ENCODE measurements at regions not wholly inside any gene's neighbourhood (a gene's known extent, or its start where the extent isn't known, plus 50 kb on each side); places are given as distances from the start of the nearest gene placed in this dataset.

- H3K27ac ChIP-seq = no peak overlapping the region
- no peaks in the 10 kb centered on the region for H3K27me3 ChIP-seq (replicated peaks; ENCODE audit: insufficient read depth)
- H3K9me3 ChIP-seq = no peaks in the 10 kb centered on the region
- over 99% methylated on average over 3 of the region's 3 CpGs for WGBS
- H3K36me3 ChIP-seq = no peaks in the 10 kb centered on the region
- H3K4me3 ChIP-seq = no peak overlapping the region
- H3K4me1 ChIP-seq (replicated peaks) = no peaks in the 10 kb centered on the region
- intact Hi-C loops (cut with DNase I) = no loop called here
- DNase-seq (ENCODE audit: low spot score) = no peak
- TF ChIP-seq POLR2AphosphoS5 (IDR thresholded peaks at IDR 0.05) (no peak), CTCF (IDR thresholded peaks at IDR 0.05) (no peak), POLR2A (IDR thresholded peaks at IDR 0.05) (no peak)
These were observed 311.2 kb downstream of the SKIDA1 start for GRCh38 chr10:21214329-21214728.

DNA sequence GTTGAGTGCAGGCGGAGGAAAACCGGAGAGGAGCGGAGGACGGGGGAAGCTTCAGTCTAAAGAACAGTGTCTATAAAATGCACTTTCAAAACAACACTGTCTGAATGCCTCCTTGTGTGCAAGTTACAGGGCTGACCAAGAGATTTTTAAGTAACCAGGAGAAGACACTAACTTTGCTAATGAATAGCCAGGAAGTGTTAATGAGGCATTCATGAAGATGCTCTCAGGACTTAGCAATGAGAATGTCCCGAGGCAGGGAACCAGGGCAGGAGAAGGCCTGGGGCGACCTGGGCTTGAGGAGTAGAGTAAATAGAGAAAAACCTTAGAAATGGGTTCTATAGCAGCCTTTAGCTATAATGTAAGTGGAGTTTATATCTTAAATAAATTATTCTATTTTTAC lies 312.1 kb downstream of the SKIDA1 start:
- no peak for DNase-seq (ENCODE audit: low spot score)
- Histone ChIP-seq H3K36me3 (no peaks in the 10 kb centered on the region), H3K9me3 (no peaks in the 10 kb centered on the region), H3K27ac (no peak overlapping the region), H3K4me1 (replicated peaks) (no peaks in the 10 kb centered on the region), H3K4me3 (no peak overlapping the region), H3K27me3 (replicated peaks; ENCODE audit: insufficient read depth) (no peaks in the 10 kb centered on the region)
- intact Hi-C loops (cut with DNase I) = no loop called here
- TF ChIP-seq CTCF (IDR thresholded peaks at IDR 0.05) (no peak), POLR2AphosphoS5 (IDR thresholded peaks at IDR 0.05) (no peak), POLR2A (IDR thresholded peaks at IDR 0.05) (no peak)
- 72% methylated on average over 6 of the region's 6 CpGs for WGBS

DNA sequence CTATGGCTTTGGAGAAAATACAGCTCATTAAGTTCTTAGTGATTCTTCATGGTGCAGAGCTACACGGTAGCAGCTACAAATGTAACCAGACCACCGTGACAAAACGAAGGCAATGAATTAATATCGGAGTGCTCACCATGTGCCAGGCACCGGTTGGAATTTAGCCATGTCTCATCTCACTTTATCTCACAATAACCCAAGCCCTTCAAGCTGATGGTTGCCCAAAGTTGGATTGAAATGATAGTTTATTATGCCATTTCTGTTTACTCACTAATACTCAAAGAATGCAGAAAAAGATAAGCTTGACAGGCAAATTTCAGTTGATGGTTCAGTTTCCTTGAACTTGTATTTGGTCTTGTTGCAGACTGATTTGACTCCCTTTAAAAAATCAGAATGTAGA lies 312.6 kb downstream of the SKIDA1 start:
- H3K9me3 ChIP-seq = no peaks in the 10 kb centered on the region
- no peaks in the 10 kb centered on the region for H3K27me3 ChIP-seq (replicated peaks; ENCODE audit: insufficient read depth)
- WGBS = 75% methylated on average over 5 of the region's 5 CpGs
- H3K4me1 ChIP-seq (replicated peaks) = no peaks in the 10 kb centered on the region
- intact Hi-C loops (cut with DNase I) = no loop called here
- no peaks in the 10 kb centered on the region for H3K36me3 ChIP-seq
- DNase-seq (ENCODE audit: low spot score) = no peak
- TF ChIP-seq POLR2AphosphoS5 (IDR thresholded peaks at IDR 0.05) = no peak
- no peak for TF ChIP-seq CTCF (IDR thresholded peaks at IDR 0.05)
- no peak for TF ChIP-seq POLR2A (IDR thresholded peaks at IDR 0.05)
- no peak overlapping the region for H3K27ac ChIP-seq
- H3K4me3 ChIP-seq = no peak overlapping the region

- 87% methylated on average over 11 of the region's 11 CpGs for WGBS
- Histone ChIP-seq H3K9me3 (no peaks in the 10 kb centered on the region), H3K4me3 (no peak overlapping the region), H3K27ac (no peak overlapping the region), H3K27me3 (replicated peaks; ENCODE audit: insufficient read depth) (no peaks in the 10 kb centered on the region), H3K4me1 (replicated peaks) (no peaks in the 10 kb centered on the region), H3K36me3 (no peaks in the 10 kb centered on the region)
- no peak for DNase-seq (ENCODE audit: low spot score)
- no peak for TF ChIP-seq POLR2A (IDR thresholded peaks at IDR 0.05)
- TF ChIP-seq POLR2AphosphoS5 (IDR thresholded peaks at IDR 0.05) = no peak
- no peak for TF ChIP-seq CTCF (IDR thresholded peaks at IDR 0.05)
- intact Hi-C loops (cut with DNase I) = no loop called here
These were observed 313.1 kb downstream of the SKIDA1 start for GRCh38 chr10:21212348-21212747.

GRCh38 chr10:21209495-21209894 lies 312.4 kb upstream of the NEBL start:
- H3K4me3 ChIP-seq = no peak overlapping the region
- no peaks in the 10 kb centered on the region for H3K27me3 ChIP-seq (replicated peaks; ENCODE audit: insufficient read depth)
- H3K27ac ChIP-seq = no peak overlapping the region
- TF ChIP-seq POLR2AphosphoS5 (IDR thresholded peaks at IDR 0.05) (no peak), POLR2A (IDR thresholded peaks at IDR 0.05) (no peak), CTCF (IDR thresholded peaks at IDR 0.05) (no peak)
- 91% methylated on average over 4 of the region's 4 CpGs for WGBS
- H3K36me3 ChIP-seq = no peaks in the 10 kb centered on the region
- no peaks in the 10 kb centered on the region for H3K9me3 ChIP-seq
- no peak for DNase-seq (ENCODE audit: low spot score)
- H3K4me1 ChIP-seq (replicated peaks) = no peaks in the 10 kb centered on the region
- intact Hi-C loops (cut with DNase I) = no loop called here
